GM21825 (cell line): ENCODE measurements at regions not wholly inside any gene's neighbourhood (a gene's known extent, or its start where the extent isn't known, plus 50 kb on each side); places are given as distances from the start of the nearest gene placed in this dataset.
"Not testable (repeated sequence)": the region's sequence is repeated elsewhere in the genome, so short reads cannot be mapped to it uniquely, and the experiment has no call there.

Source experiments
- ATAC-seq: cut with Tn5 transposase; IDR thresholded peaks from one replicate; pipeline ENCODE4 v1.9.1; 2021; ENCODE audit warnings: mild to moderate bottlenecking, moderate library complexity; ENCODE audit not compliant: unreplicated experiment

- ATAC-seq: not testable (repeated sequence)
These were observed 428.5 kb upstream of the SLC39A10 start for GRCh38 chr2:195228547-195228946.

GRCh38 chr2:195214072-195214471 is 443.0 kb upstream of the SLC39A10 start:
- no peak for ATAC-seq

GRCh38 chr2:195212586-195212985 is 444.4 kb upstream of the SLC39A10 start:
- ATAC-seq: no peak

GRCh38 chr2:195202163-195202845 is 454.7 kb upstream of the SLC39A10 start:
- no peak for ATAC-seq

- ATAC-seq: no peak
These were observed 457.2 kb upstream of the SLC39A10 start for GRCh38 chr2:195199864-195200263.

- ATAC-seq: no peak
These were observed 475.8 kb upstream of the SLC39A10 start for GRCh38 chr2:195181059-195181705.

GRCh38 chr2:195168369-195168768 is 488.7 kb upstream of the SLC39A10 start:
- no peak for ATAC-seq

- no peak for ATAC-seq
These were observed 492.1 kb upstream of the SLC39A10 start for GRCh38 chr2:195164930-195165329.

- no peak for ATAC-seq
These were observed 494.1 kb upstream of the SLC39A10 start for GRCh38 chr2:195162918-195163317.

GRCh38 chr2:195162194-195162593 is 494.8 kb upstream of the SLC39A10 start:
- ATAC-seq: no peak

- no peak for ATAC-seq
These were observed 496.1 kb upstream of the SLC39A10 start for GRCh38 chr2:195160963-195161362.

GRCh38 chr2:195151711-195152110 is 505.3 kb upstream of the SLC39A10 start:
- no peak for ATAC-seq

- ATAC-seq: no peak
These were observed 506.2 kb upstream of the SLC39A10 start for GRCh38 chr2:195150819-195151218.

GRCh38 chr2:195148004-195148403 is 509.0 kb upstream of the SLC39A10 start:
- no peak for ATAC-seq

- ATAC-seq: no peak
These were observed 510.1 kb upstream of the SLC39A10 start for GRCh38 chr2:195146761-195147541.

- ATAC-seq: no peak
These were observed 518.6 kb upstream of the SLC39A10 start for GRCh38 chr2:195138435-195138834.

- ATAC-seq: not testable (repeated sequence)
These were observed 531.1 kb upstream of the SLC39A10 start for GRCh38 chr2:195125889-195126288.

GRCh38 chr2:195124391-195125079 is 532.5 kb upstream of the SLC39A10 start:
- ATAC-seq: no peak

- ATAC-seq: no peak
These were observed 534.4 kb upstream of the SLC39A10 start for GRCh38 chr2:195122653-195123052.

GRCh38 chr2:195121341-195121740 is 535.7 kb upstream of the SLC39A10 start:
- ATAC-seq: no peak

GRCh38 chr2:195119231-195119630 is 537.8 kb upstream of the SLC39A10 start:
- no peak for ATAC-seq
